Common myeloid progenitor, CD34-positive (primary cell): ENCODE measurements at regions not wholly inside any gene's neighbourhood (a gene's known extent, or its start where the extent isn't known, plus 50 kb on each side); places are given as distances from the start of the nearest gene placed in this dataset.

Experiments
- CTCF ChIA-PET: fragments of 350-600 bp; sonication (Branson Sonifier 250); formaldehyde crosslinking; loops from one replicate; lab custom pipeline; 2021; ENCODE audit warnings: antibody characterized with exemption; lab: Charles Lee
- POLR2A ChIA-PET: fragments of 350-600 bp; sonication (Branson Sonifier 250); formaldehyde crosslinking; loops from one replicate; lab custom pipeline; 2021; ENCODE audit warnings: antibody characterized with exemption; lab: Charles Lee
- DNase-seq, 3 donors: peaks; one replicate each; pipeline versions ENCODE4 v3.0.0 to v3.0.0-alpha.2; 2013
- H3K27ac ChIP-seq, 2 experiments: 1 replicate in 1 of 2; 2 replicates in 1 of 2; pipeline ENCODE4 v1.7.0; 2013; ENCODE audit warnings: inconsistent platforms in 2 of 2, low read length in 2 of 2, mild to moderate bottlenecking in 2 of 2, low read depth in 1 of 2, moderate library complexity in 1 of 2; ENCODE audit not compliant: severe bottlenecking in 2 of 2, insufficient read depth in 1 of 2, poor library complexity in 1 of 2
- H3K27me3 ChIP-seq, 5 experiments: replicated peaks in 2 of 5; 1 replicate in 3 of 5; 2 replicates in 2 of 5; pipeline versions ENCODE4 v1.6.1 to v1.7.0; 2013; ENCODE audit warnings: low read length in 4 of 5, mild to moderate bottlenecking in 2 of 5, moderate library complexity in 2 of 5, inconsistent platforms in 1 of 5; ENCODE audit not compliant: insufficient read depth in 5 of 5, control insufficient read depth in 4 of 5
- H3K36me3 ChIP-seq, 4 experiments: 1 replicate in 2 of 4; 2 replicates in 2 of 4; pipeline versions ENCODE4 v1.6.1 to v1.7.0; 2013; ENCODE audit warnings: low read length in 3 of 4, control low read depth in 1 of 4, mild to moderate bottlenecking in 1 of 4; ENCODE audit not compliant: control insufficient read depth in 4 of 4, insufficient read depth in 4 of 4
- H3K4me1 ChIP-seq, 4 experiments: 1 replicate in 3 of 4; 2 replicates in 1 of 4; pipeline versions ENCODE4 v1.6.1 to v1.7.1; 2013; ENCODE audit warnings: low read length in 3 of 4, mild to moderate bottlenecking in 3 of 4, control low read depth in 1 of 4, inconsistent platforms in 1 of 4, moderate library complexity in 1 of 4; ENCODE audit not compliant: control insufficient read depth in 4 of 4, insufficient read depth in 4 of 4; ENCODE audit errors: control extremely low read depth in 1 of 4
- H3K4me3 ChIP-seq, 7 experiments: 1 replicate in 4 of 7; 2 replicates in 3 of 7; pipeline versions ENCODE4 v1.5.1 to v1.7.0; 2013; ENCODE audit warnings: mild to moderate bottlenecking in 7 of 7, low read length in 6 of 7, moderate library complexity in 6 of 7, inconsistent platforms in 2 of 7, low read depth in 2 of 7, control low read depth in 1 of 7; ENCODE audit not compliant: insufficient read depth in 4 of 7, control insufficient read depth in 1 of 7; ENCODE audit errors: extremely low read depth in 1 of 7
- H3K9me3 ChIP-seq, 5 experiments: 1 replicate in 4 of 5; 2 replicates in 1 of 5; pipeline versions ENCODE4 v1.6.1 to v1.7.1; 2013; ENCODE audit warnings: low read length in 4 of 5, mild to moderate bottlenecking in 2 of 5, inconsistent platforms in 1 of 5, low read depth in 1 of 5, moderate library complexity in 1 of 5; ENCODE audit not compliant: control insufficient read depth in 4 of 5, insufficient read depth in 2 of 5; ENCODE audit errors: control extremely low read depth in 1 of 5
- WGBS: methylation state at CpG from one replicate; pipeline ENCODE4 v1.1.5; 2013; ENCODE audit not compliant: insufficient coverage; 5-methylcytosine and 5-hydroxymethylcytosine counted together

DNA sequence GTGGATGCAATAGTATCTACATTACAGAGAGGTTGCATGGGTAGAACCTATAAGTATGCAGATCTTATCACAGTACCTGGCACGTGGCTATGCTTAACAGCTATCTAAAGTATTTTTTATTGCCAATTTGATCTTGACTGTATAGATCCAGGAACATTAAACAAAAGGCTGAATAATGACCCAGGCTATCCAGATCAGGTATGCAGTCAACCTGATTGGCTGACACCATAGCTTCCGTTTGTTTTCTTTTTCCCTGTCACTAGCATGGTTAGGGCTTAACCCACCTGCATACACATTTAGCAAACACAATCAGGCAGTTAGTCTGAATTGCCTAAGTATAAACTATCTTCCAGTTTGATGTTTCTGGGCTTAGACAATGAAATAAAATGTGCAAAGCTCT is 264.9 kb upstream of the PLXNA2 start:
- no peak for DNase-seq
- H3K27ac ChIP-seq: no peak overlapping the region
- POLR2A ChIA-PET: interaction anchor here (0.6 kb wide), 1 partner anchor 787 kb away, joined by 3 read pairs; no protein-coding TSS in a partner anchor
- 100% methylated on average over 1 of the region's 2 CpGs for WGBS
- CTCF ChIA-PET: no interaction called here
- peaks cover 0 to 2% (median 0%) of the 10 kb centered on the region in 5 experiments for H3K27me3 ChIP-seq
- no peak overlapping the region for H3K4me3 ChIP-seq
- no peaks in the 10 kb centered on the region for H3K9me3 ChIP-seq
- no peaks in the 10 kb centered on the region for H3K36me3 ChIP-seq
- no peaks in the 10 kb centered on the region for H3K4me1 ChIP-seq

DNA sequence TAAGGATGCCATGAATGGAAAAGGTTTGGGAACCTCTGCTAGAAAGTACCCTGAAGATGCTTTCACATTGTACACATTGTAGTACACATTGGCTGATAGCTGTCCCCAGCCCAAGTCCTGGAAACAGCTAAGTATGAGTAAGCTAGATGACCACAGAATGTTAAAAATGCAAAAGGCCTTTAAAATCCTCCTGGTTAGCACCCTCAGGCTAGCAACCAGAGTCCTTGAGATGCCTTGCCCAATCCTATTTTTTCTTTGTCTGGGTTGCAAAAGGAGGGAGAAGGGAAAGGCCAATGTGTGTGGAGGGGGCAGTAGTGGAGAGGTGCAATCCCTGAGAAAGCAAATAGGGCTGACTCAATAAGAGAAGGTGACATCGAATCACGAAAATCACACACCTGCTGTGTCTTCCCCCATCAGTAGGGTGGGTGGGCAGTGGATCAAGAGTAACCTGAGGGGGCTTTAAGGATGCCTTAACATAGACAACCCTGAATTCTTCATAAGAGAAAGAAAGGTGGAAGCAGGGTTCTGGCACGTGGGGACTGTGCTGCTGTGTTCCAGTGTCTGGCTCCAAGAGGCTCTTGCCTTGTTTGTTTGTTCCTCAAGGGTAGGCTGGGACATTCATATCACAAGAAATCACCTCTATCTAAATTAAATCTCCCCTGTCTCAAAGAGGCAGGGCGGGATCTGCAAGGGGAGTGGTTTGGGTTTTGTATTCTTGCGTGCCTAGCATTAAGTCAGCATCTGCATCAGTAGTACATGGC is 266.2 kb upstream of the PLXNA2 start:
- POLR2A ChIA-PET: no interaction called here
- peaks cover 0 to 2% (median 0%) of the 10 kb centered on the region in 5 experiments for H3K27me3 ChIP-seq
- no peaks in the 10 kb centered on the region for H3K9me3 ChIP-seq
- H3K27ac ChIP-seq: no peak overlapping the region
- 87% methylated on average over 3 of the region's 5 CpGs for WGBS
- no peaks in the 10 kb centered on the region for H3K4me1 ChIP-seq
- no peak overlapping the region for H3K4me3 ChIP-seq
- CTCF ChIA-PET: no interaction called here
- no peak for DNase-seq
- H3K36me3 ChIP-seq: no peaks in the 10 kb centered on the region

DNA sequence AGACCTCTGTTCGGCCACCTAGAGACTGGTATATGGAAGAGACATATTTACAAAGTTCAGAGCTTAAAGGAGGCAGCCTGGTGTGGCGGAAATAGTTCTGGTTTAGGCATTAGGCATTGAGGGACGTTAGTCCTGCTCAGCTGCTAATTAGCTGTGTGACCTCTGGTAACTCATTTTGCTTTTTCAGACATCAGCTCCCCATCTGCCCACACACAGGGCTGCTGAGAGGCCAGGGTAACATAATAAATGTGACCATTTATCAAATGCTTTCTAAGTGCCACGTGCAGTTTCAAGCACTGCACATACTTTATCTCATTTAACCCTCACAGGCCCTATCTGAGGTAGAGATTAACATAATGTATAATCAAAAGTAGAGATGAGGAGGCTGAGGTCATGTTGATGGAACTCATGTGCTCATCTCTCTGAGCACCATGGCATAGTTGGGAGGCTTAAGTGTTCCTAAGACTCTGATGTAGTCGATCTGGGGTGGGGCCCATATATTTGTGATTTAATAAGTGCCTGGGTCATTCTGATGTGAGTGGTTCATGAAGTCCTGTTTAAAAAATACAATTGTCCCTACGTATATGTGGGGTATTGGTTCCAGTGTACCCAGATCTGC is 267.2 kb upstream of the PLXNA2 start:
- H3K4me1 ChIP-seq: no peaks in the 10 kb centered on the region
- H3K27ac ChIP-seq: no peak overlapping the region
- no peak overlapping the region for H3K4me3 ChIP-seq
- no peak for DNase-seq
- ChIA-PET POLR2A (no interaction called here), CTCF (no interaction called here)
- no peaks in the 10 kb centered on the region for H3K9me3 ChIP-seq
- no peaks in the 10 kb centered on the region for H3K36me3 ChIP-seq
- H3K27me3 ChIP-seq: peaks cover 0 to 2% (median 0%) of the 10 kb centered on the region in 5 experiments
- WGBS: 98% methylated on average over 4 of the region's 6 CpGs

DNA sequence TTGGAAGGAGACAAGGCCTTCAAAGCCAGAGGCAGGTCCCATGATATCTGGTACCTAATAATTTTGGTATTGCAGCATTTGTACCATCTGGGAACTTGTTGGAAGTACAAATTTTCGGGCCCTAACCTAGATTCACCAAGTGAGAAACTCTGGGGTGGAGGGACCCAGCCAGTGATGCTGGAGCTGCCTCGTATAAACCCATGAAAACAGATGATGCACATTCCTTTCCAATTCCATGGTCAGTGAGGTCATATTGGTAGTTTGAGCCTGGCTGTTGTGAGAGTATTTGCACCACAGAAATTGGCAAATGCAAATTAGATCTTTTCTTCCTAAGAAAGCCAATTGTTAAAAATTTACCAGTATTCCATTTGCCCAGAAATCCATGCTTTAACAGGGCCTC is 269.6 kb upstream of the PLXNA2 start:
- Histone ChIP-seq H3K4me1 (no peaks in the 10 kb centered on the region), H3K36me3 (no peaks in the 10 kb centered on the region), H3K27me3 (peaks cover 0 to 2% (median 0%) of the 10 kb centered on the region in 5 experiments), H3K9me3 (peaks cover 0 to 4% (median 0%) of the 10 kb centered on the region in 5 experiments), H3K27ac (no peak overlapping the region), H3K4me3 (no peak overlapping the region)
- ChIA-PET CTCF (no interaction called here), POLR2A (no interaction called here)
- DNase-seq: no peak
- 100% methylated on average over 1 of the region's 2 CpGs for WGBS

DNA sequence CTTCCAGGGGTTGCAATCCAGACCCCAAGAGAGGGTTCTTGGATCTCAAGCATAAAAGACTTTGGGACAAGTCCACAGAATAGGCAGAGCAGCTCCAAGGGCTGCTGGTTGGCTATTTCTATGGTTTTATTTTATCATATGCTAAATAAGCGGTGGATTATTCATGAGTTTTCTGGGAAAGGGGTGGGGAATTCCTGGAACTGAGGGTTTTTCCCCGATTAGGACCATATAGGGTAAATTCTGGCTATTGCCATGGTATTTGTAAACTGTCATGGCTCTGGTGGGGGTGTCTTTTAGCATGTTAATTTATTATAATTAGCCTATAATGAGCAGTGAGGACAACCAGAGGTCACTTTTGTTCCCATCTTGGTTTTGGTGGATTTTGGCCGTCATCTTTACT is 270.9 kb upstream of the PLXNA2 start:
- ChIA-PET CTCF (no interaction called here), POLR2A (no interaction called here)

DNA sequence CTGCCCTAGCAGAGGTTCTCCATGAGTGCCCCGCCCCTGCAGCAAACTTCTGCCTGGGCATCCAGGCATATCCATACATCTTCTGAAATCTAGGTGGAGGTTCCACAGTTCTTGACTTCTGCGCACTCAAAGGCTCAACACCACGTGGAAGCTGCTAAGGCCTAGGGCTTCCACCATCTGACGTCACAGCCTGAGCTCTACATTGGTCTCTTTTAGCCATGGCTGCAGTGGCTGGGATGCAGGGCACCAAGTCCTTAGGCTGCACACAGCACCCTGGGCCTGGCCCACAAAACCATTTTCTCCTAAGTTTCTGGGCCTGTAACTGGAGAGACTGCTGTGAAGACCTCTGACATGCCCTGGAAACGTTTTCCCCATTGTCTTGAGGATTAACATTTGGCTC is 272.6 kb upstream of the PLXNA2 start:
- ChIA-PET CTCF (no interaction called here), POLR2A (no interaction called here)
- 97% methylated on average over 5 of the region's 5 CpGs for WGBS
- DNase-seq: no peak
- Histone ChIP-seq H3K9me3 (peaks cover 0 to 4% (median 0%) of the 10 kb centered on the region in 5 experiments), H3K4me3 (no peak overlapping the region), H3K36me3 (no peaks in the 10 kb centered on the region), H3K27me3 (peaks cover 0 to 2% (median 0%) of the 10 kb centered on the region in 5 experiments), H3K4me1 (no peaks in the 10 kb centered on the region), H3K27ac (no peak overlapping the region)

More for the DNA sequence above, 270.9 kb upstream of the PLXNA2 start:
- peaks cover 0 to 2% (median 0%) of the 10 kb centered on the region in 5 experiments for H3K27me3 ChIP-seq
- DNase-seq: no peak
- H3K9me3 ChIP-seq: peaks cover 0 to 4% (median 0%) of the 10 kb centered on the region in 5 experiments
- WGBS: 93% methylated on average over 2 of the region's 3 CpGs
- H3K4me1 ChIP-seq: no peaks in the 10 kb centered on the region
- H3K27ac ChIP-seq: no peak overlapping the region
- H3K4me3 ChIP-seq: no peak overlapping the region
- no peaks in the 10 kb centered on the region for H3K36me3 ChIP-seq

DNA sequence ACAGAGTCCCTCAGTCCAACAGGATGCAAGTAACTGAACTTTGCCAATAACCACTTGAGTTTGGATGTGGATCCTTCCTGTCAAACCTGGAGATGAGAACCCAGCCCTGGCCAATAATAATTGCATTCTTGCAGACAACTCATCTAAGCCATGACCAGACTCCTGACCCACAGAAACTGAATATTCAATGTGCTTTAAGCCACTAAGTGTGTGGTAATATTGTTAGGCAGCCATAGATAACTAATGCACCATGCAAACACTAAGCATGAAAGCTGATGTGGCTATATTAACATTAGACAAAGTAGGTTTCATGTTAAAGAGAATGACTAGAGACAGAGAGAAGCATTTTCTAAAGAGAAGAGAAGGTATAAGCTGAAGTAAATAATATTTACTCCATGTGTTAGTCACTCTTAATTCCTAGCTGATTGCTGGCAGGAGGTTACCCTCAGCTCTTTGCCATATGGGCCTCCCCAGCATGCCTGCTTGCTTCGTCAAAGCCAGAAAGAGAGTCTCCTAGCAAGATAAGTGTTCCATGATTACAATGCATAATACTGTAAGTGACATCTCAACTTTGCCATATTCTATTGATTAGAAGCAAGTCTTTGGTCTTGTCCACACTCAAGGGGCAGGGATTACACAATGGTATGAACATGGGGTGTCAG is 276.4 kb upstream of the PLXNA2 start:
- no peak overlapping the region for H3K4me3 ChIP-seq
- peaks cover 0 to 4% (median 0%) of the 10 kb centered on the region in 5 experiments for H3K9me3 ChIP-seq
- H3K27me3 ChIP-seq: no peaks in the 10 kb centered on the region
- no peaks in the 10 kb centered on the region for H3K36me3 ChIP-seq
- H3K27ac ChIP-seq: no peak overlapping the region
- POLR2A ChIA-PET: no interaction called here
- WGBS: 100% methylated on average over 1 of the region's 1 CpG
- H3K4me1 ChIP-seq: no peaks in the 10 kb centered on the region
- no peak for DNase-seq
- CTCF ChIA-PET: no interaction called here
